Left lung (tissue), 4 donors: ENCODE measurements at regions not wholly inside any gene's neighbourhood (a gene's known extent, or its start where the extent isn't known, plus 50 kb on each side); places are given as distances from the start of the nearest gene placed in this dataset.
A peak's percentile ranks its signal among the peaks of the same experiment; 100 is the strongest.
"Not testable (repeated sequence)": the region's sequence is repeated elsewhere in the genome, so short reads cannot be mapped to it uniquely, and the experiment has no call there.

Experiments used
- ATAC-seq: fragments of 200-7000 bp; cut with Tn5 transposase; one replicate; pipeline ENCODE4 v1.9.1; 2020; ENCODE audit warnings: moderate library complexity
- DNase-seq, 4 donors: peaks; one replicate each; pipeline ENCODE4 v3.0.0-alpha.2; 2013 to 2020
- H3K27ac ChIP-seq, 2 donors: fragments of 200-600 bp; sonication (generic) in 1 of 2; one replicate each; pipeline versions ENCODE4 v1.5.0 to v1.8.0; 2020 to 2021
- H3K27me3 ChIP-seq, 2 donors: fragments of 200-600 bp; sonication (generic) in 1 of 2; one replicate each; pipeline versions ENCODE4 v1.5.0 to v1.8.0; 2020 to 2021
- H3K36me3 ChIP-seq, 2 donors: fragments of 200-600 bp; sonication (generic) in 1 of 2; one replicate each; pipeline versions ENCODE4 v1.5.0 to v1.8.0; 2020 to 2021
- H3K4me1 ChIP-seq, 2 donors: fragments of 200-600 bp; one replicate each; pipeline ENCODE4 v1.8.0; 2021
- H3K4me3 ChIP-seq, 2 donors: fragments of 200-600 bp; sonication (generic) in 1 of 2; one replicate each; pipeline versions ENCODE4 v1.5.0 to v1.8.0; 2020 to 2021; ENCODE audit warnings: mild to moderate bottlenecking in 1 of 2
- H3K9me3 ChIP-seq, 2 donors: fragments of 200-600 bp; sonication (generic) in 1 of 2; one replicate each; pipeline versions ENCODE4 v1.5.0 to v1.8.0; 2020 to 2021
- CTCF ChIP-seq, 2 donors: fragments of 200-600 bp; sonication (generic) in 1 of 2; IDR thresholded peaks; one replicate each; pipeline versions ENCODE4 v1.5.0 to v1.8.0; 2021; ENCODE audit warnings: antibody characterized with exemption in 2 of 2
- intact Hi-C, 2 donors: fragments of 100-400 bp; cut with DNase I; formaldehyde crosslinking; loops; one replicate each; pipeline versions ENCODE4 v1.11.2 to v1.14.2; 2022
- donor health status: DM: no; HTN: yes; CAD: no.
- donor health status: DM: no; HTN: no; CAD: no.

- no peaks in the 10 kb centered on the region for H3K9me3 ChIP-seq
- peaks cover 6 to 13% of the 10 kb centered on the region in 2 donors for H3K4me1 ChIP-seq
- H3K27ac ChIP-seq = peak overlapping the region in 1 of 2 donors; percentile 48
- ATAC-seq (peak; percentile 57), DNase-seq (no peak)
- intact Hi-C loops = no loop called here
- no peak overlapping the region for H3K4me3 ChIP-seq
- TF ChIP-seq CTCF (IDR thresholded peaks at IDR 0.05) = no peak
- H3K36me3 ChIP-seq = no peaks in the 10 kb centered on the region
- peaks cover 0 to 26% of the 10 kb centered on the region in 2 donors for H3K27me3 ChIP-seq
These were observed 67.0 kb upstream of the ABHD2 start for GRCh38 chr15:89021224-89021623.

- H3K36me3 ChIP-seq, DNase-seq, intact Hi-C loops, H3K4me3 ChIP-seq, ATAC-seq, H3K9me3 ChIP-seq: not testable (repeated sequence)
- H3K27me3 ChIP-seq = peaks cover 0 to 20% of the 10 kb centered on the region in 2 donors
- peak overlapping the region in 1 of 2 donors; percentile 15 for H3K27ac ChIP-seq
- peaks cover 6 to 13% of the 10 kb centered on the region in 2 donors for H3K4me1 ChIP-seq
These were observed 66.4 kb upstream of the ABHD2 start for GRCh38 chr15:89021886-89022285.

- peaks cover 0 to 6% of the 10 kb centered on the region in 2 donors for H3K4me1 ChIP-seq
- DNase-seq (no peak), ATAC-seq (no peak)
- peaks cover 0 to 6% of the 10 kb centered on the region in 2 donors for H3K27me3 ChIP-seq
- intact Hi-C loops = no loop called here
- H3K4me3 ChIP-seq = no peak overlapping the region
- no peak for TF ChIP-seq CTCF (IDR thresholded peaks at IDR 0.05)
- H3K9me3 ChIP-seq = no peaks in the 10 kb centered on the region
- H3K27ac ChIP-seq = no peak overlapping the region
- H3K36me3 ChIP-seq = no peaks in the 10 kb centered on the region
These were observed 64.8 kb upstream of the ABHD2 start for GRCh38 chr15:89023311-89023961.

- Histone ChIP-seq H3K27me3 (no peaks in the 10 kb centered on the region), H3K4me1 (peaks cover 0 to 6% of the 10 kb centered on the region in 2 donors), H3K27ac (no peak overlapping the region), H3K4me3 (no peak overlapping the region), H3K9me3 (no peaks in the 10 kb centered on the region), H3K36me3 (no peaks in the 10 kb centered on the region)
- DNase-seq (no peak), ATAC-seq (no peak)
- TF ChIP-seq CTCF (IDR thresholded peaks at IDR 0.05) = no peak
- intact Hi-C loops = no loop called here
These were observed 63.8 kb upstream of the ABHD2 start for GRCh38 chr15:89024418-89024817.

- no peak for ATAC-seq
- intact Hi-C loops = no loop called here
- no peaks in the 10 kb centered on the region for H3K27me3 ChIP-seq
- no peaks in the 10 kb centered on the region for H3K36me3 ChIP-seq
- no peak for TF ChIP-seq CTCF (IDR thresholded peaks at IDR 0.05)
- DNase-seq = no peak
- H3K4me3 ChIP-seq = no peak overlapping the region
- no peak overlapping the region for H3K27ac ChIP-seq
- H3K9me3 ChIP-seq = no peaks in the 10 kb centered on the region
- H3K4me1 ChIP-seq = peaks cover 0 to 3% of the 10 kb centered on the region in 2 donors
These were observed 62.1 kb upstream of the ABHD2 start for GRCh38 chr15:89026167-89026566.

- H3K9me3 ChIP-seq = no peaks in the 10 kb centered on the region
- no peak overlapping the region for H3K27ac ChIP-seq
- ATAC-seq = no peak
- no peaks in the 10 kb centered on the region for H3K27me3 ChIP-seq
- no peaks in the 10 kb centered on the region for H3K36me3 ChIP-seq
- no peak for DNase-seq
- TF ChIP-seq CTCF (IDR thresholded peaks at IDR 0.05) = no peak
- no peak overlapping the region for H3K4me3 ChIP-seq
- intact Hi-C loops = no loop called here
- H3K4me1 ChIP-seq = no peaks in the 10 kb centered on the region
These were observed 60.2 kb upstream of the ABHD2 start for GRCh38 chr15:89028036-89028435.
